ENCODE measurements at regions not wholly inside any gene's neighbourhood (a gene's known extent, or its start where the extent isn't known, plus 50 kb on each side); places are given as distances from the start of the nearest gene placed in this dataset.

- no peak for TF ChIP-seq ZBTB11 (CRISPR knock-in tag; IDR thresholded peaks at IDR 0.05)
- no peak for TF ChIP-seq IRF3 (IDR thresholded peaks at IDR 0.05)
- no peak for TF ChIP-seq NKRF (conservative IDR thresholded peaks at IDR 0.05)
- TF ChIP-seq JUNB (IDR thresholded peaks at IDR 0.05), result no peak
- TF ChIP-seq USF1 (IDR thresholded peaks at IDR 0.05; ENCODE audit: borderline replicate concordance, extremely low read length, insufficient read depth, low read depth, low read length), result no peak
Measured at GRCh38 chr10:8633909-8634308, 579.4 kb downstream of the GATA3 start (continued).
